GM12892 (cell line): ENCODE measurements at regions not wholly inside any gene's neighbourhood (a gene's known extent, or its start where the extent isn't known, plus 50 kb on each side); places are given as distances from the start of the nearest gene placed in this dataset.

Source experiments
- POLR2A ChIP-seq: IDR thresholded peaks from 2 replicates; pipeline ENCODE4 v1.6.1; 2011; ENCODE audit warnings: low read depth, low read length, control low read depth
- POLR2AphosphoS5 ChIP-seq: IDR thresholded peaks from 2 replicates; pipeline ENCODE4 v1.6.1; 2011; ENCODE audit warnings: low read depth, low read length, control low read depth
- TAF1 ChIP-seq: IDR thresholded peaks from 2 replicates; pipeline ENCODE4 v1.6.1; 2011; ENCODE audit warnings: low read depth, mild to moderate bottlenecking, control low read depth, low read length, borderline replicate concordance

DNA sequence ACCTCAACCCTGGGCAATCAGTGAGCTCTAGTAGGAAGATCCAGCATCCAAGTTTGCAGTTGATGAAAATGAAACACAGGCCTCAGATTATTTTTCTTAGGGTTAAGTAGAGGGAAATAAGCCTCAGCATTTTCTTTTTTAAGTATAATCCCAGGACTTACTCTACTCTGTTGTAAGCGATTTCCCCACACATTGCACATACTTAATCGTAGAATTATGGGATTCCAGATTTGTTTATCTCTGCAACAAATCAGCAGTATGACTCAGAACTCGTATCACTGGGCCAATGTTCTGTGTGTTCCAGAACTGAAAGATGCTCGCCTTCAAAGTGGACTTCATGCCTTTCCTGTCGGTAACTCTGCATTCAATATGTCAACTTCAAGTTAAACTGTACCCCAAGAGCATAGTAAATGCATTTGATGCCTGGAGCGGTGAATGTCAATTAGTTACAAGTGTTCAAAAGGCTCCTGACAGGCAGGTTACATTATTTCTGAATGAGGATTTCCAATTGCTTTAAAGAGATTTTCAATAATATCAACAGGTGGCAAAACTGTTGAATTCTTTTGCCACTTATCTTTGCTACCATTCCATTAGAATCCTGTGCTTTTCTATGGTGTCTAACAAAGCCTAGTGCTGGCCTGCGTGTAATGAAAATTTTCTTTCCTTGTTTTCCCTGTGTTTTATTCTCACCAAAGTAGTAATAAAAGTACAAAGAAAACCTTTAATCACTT lies 323.8 kb upstream of the SYT1 start:
- TF ChIP-seq POLR2AphosphoS5 (no peak), POLR2A (no peak), TAF1 (no peak)
